CD4-positive, alpha-beta T cell treated with Interleukin-4 for 1 hour (primary cell): ENCODE measurements at regions not wholly inside any gene's neighbourhood (a gene's known extent, or its start where the extent isn't known, plus 50 kb on each side); places are given as distances from the start of the nearest gene placed in this dataset.
"Not testable (repeated sequence)": the region's sequence is repeated elsewhere in the genome, so short reads cannot be mapped to it uniquely, and the experiment has no call there.

ENCODE experiments used
- DNase-seq, 2 donors: peaks; one replicate each; pipeline ENCODE4 v3.0.0-alpha.2; 2020 to 2022

DNA sequence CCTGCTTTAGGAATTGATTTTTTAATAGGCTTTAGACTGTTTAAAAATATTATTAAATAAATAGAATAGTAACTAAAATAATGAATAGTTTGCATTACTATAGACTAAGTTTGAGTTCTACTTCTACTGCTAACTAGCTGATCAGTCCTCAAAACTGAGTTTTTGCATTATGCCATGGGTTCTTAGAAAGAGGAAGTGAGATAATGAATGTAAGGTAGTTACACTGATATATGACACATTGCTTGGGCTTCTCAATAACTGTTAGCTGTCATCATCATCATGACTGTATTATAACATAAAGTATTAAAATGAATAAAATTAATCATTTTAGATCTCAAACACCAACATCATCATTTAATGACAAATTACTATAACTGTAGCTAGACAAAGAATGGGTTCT lies 949.7 kb downstream of the TRHDE start:
- no peak for DNase-seq

DNA sequence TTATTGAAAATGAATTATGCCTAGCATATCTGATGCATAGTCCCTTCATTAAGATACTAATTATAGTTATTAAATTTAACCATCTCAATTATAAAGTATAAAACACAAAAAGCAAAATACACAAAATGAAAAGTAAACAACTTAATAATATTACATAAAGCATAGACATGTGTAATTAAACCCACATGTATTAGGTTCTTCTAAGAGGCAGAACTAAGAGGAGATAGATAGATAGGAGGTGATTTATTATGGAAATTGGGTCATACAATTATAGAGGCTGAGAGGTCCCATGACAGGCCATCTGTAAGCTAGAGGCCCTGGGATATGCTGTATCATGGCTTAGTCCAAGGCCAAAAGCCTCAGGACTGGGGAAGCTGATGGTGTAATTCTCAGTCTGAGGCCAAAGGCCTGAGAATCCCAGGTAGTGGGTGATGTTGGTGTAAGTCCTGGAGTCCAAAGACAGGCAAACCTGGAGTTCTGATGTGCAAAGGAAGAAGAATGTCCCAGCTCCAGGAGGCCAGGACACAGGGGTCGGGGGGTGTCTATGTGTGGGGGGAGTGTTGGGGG lies 953.3 kb downstream of the TRHDE start:
- no peak for DNase-seq

DNA sequence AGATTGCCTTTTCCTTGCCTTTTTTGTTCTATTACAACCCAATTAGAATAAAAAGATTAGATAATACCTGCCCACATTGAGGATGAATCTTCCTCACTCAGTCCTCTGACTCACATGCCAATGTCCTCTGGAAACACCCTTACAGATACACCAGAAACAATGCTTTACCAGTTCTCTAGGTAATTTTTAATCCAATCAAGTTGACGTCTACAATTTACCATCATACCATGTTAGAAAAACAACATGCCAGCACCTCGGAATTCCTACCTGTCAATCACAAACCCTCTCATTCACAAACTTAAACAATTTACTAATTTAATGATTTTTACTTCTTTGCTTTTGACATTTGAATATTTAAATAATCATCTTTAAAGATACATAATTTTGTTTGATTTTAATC lies 953.8 kb downstream of the TRHDE start:
- no peak for DNase-seq

DNA sequence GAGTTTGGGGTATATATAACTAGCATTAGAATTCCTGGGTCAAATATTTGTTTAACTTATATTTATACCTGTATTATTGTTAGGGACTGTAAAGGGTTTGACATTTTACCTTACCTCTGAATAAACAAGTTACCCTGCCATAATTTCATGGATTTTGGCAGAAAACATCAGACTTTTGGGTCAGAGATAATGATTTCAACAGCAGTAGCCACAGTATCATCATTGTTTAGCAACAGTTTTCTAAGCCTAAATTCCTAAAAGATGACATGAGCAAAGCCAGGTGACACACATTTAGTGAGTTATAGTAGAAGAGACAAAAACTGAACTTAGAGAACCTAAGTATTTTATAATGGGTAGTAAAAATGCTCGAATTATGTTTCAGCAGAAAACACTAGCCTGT lies 954.4 kb downstream of the TRHDE start:
- no peak for DNase-seq

DNA sequence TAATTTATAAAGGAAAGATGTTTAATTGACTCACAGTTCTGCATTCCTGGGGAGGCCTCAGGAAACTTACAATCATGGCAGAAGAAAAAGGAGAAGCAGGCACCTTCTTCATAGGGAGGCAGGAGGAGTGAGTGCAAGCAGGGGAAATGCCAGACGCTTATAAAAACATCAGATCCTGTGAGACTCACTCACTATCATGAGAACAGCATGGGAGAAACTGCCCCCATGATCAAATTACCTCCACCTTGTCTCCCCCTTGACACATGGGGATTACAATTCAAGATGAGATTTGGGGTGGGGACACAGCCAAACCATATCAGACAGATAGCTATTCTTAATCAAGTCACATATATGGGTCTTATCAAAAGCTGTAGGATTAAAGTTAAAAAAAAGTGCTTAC lies 956.7 kb downstream of the TRHDE start:
- not testable (repeated sequence) for DNase-seq

DNA sequence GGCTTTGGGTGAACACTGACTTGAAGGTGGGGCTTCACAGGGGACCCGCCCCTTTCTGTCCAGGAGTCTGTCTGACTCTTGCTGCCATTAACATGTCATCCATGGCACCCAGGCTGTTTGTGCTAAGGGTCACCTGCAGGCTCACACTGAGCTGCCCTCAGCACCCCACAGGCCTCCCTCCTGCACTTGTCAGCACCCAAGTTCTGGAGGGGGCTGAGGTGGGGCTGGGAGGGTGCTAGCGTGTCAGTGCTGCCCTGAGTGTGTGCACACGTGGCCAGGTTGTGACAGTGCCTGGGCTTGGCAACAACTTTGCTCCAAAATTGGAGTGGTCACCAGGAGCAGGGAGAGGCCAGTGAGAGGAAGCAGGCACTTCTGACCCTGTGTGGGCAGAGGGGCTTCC lies 963.2 kb downstream of the TRHDE start:
- no peak for DNase-seq

DNA sequence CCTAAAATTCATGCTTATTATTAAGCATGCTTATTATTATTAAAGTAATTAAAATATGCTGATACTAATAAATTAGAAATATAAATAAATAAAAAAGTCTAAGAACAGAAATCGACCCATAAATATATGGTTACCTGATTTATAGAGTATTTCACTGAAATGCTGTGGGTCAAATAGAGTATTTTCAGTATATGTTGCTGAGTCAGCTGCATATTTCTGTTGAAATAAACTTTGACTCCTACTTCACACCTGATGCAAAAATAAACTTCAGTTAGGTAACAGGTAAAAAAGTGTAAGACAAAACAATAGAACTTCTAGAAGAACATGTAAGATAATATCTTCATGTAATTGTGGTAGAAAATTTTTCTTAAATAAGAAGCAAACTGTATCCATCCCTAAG lies 967.9 kb downstream of the TRHDE start:
- no peak for DNase-seq

DNA sequence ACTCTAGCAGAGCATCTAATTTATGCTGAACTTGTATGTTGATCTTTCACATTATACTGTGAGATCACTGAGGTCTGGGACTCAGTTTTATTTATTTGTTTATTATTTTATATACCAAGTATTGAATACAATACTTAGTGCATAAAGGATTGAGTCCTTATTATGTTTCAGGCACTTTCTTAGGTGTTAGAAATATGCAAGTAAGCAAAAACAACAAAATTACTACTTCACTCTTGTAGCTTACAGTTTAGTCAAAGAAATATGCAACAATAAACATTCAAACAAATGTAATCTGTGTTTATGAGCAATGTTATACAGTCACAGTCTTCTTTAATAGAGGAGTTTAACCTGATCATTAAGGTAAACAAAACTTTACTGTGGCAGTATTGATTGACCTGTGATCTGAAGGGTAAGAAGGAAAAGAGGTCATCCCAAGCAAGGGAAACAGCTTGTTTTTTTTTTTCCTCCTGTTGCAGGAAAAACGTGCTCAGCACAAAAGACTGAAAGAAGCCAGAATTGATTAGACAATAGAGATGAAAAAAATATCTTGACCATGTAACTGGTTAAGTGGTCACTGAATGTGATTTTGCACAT lies 990.7 kb downstream of the TRHDE start:
- no peak for DNase-seq

DNA sequence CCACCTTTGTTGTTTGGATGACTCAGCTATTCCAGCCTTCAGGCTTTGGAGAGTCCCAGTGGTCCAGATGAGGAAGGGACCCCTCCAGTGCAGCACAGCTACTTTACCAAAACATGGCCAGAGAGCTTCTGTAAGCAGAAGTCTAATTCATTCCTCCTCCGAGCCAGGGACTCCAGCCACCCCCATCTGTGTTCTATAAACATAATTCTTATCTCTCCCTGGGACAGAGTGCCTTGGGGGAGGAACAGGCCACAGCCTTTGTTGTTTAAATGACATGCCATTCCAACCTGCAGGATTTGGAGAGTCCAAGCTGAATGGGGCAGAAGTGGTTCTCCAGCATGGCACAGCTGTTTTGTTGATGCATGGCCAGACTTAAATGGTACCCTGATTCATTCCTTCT lies 994.0 kb downstream of the TRHDE start:
- DNase-seq, result no peak

DNA sequence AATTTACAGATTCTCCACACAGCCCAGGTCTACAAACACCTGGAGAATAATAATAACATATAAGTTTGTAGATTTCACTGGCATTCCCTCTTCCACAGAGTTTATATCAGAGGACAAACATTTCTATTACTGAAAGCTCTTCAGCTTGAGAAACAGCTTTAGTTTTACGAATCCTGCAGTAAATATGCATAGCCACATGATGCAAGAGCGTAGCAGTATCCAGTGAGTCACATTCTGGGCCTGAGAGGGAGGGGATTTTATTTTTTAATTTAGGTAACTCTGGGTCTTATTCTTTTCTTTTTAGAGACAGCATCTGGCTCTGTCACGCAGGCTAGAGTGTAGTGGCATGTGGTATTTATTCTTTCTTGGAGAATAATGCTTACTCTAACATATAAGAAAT lies 1002.8 kb downstream of the TRHDE start:
- DNase-seq, result no peak

DNA sequence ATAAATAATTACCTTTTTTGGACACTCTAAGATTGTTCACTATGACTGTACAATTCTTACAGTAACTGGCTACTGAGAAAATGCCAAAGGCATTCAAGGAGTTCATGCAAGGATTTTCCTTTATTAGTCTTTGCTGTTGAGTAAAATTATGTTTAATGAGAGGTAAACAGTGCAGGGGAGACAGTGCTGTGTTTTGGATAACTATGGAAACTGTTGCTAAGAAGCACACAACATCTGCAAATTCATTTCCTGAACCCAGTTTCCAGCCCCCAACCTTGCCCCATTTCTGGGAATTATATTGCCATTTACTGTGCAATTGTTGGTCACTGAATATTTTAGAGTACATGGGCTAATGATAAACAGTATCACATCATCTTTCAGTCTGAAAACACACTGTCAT lies 1005.8 kb downstream of the TRHDE start:
- no peak for DNase-seq

DNA sequence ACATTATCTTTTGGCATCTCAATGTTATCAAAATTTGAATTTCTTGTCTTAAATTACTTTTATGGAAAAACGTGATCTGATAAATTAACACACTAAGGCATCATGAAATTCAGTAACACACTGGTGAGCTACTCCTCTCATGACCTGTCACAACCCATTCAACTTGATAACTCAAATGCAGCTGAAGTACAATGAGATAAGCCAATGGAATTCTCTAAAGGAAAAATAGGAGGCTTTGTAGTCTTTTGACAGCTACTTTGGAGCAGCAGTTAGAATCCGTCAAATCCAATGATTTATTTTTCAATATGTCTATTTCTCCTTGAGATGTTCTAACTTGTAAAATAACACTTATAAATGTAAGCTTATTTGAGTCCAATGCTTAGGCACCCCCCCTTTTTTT lies 1029.4 kb downstream of the TRHDE start:
- DNase-seq, result no peak

DNA sequence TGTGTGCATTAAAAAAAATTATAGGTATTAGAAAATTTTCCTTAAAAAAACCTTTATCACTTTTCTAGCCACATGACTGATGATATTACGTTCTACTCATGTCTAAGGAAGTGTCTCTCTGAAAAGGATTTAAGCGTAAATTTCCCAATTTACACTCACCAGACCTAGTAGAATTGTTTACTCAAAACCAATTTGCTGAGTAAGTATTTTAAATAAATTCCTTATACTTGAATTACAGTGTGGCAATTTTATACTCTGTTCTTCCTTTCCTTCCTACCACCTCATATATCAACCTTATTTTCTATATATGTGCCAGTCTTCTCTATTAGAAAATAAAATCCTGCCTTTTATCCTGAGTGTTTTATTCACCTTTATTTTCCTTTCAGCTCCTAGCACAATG lies 1035.1 kb downstream of the TRHDE start:
- DNase-seq, result no peak

DNA sequence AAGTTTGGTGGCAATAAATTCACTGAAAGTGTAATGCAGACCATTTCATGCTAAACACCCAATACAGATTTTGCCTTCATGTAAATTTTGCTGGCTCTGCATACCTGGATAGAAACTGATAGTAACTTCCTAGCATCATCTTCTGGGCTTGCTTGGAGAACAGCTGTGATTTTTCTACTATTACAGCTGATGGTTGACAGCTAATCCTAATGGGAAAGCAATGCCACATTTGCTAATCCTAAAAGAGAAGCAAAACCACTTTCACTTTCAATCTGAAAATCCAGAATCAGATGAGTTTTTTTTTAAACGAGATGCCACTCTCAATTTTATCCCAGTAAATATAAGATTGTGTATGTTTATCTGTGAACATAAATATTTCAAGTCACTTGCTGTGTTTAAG lies 1035.9 kb downstream of the TRHDE start:
- DNase-seq, result no peak

DNA sequence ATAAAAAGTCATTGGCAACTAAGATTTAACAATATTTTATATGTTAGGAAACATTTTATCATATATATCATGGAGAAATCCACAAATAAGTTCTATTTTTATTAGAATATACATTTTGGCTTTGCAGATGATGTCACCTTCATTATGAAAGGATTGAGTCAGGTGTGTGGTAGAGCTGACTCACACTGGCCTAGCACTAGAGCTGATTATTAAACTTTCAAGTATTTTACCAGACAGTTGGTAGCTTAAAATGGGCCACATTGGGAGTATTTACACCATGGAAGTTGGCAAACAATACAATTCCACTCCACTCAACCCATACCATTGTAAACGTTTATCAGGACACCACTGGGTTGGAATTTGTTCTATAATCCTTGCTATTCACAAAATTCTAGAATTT lies 1036.6 kb downstream of the TRHDE start:
- no peak for DNase-seq

DNA sequence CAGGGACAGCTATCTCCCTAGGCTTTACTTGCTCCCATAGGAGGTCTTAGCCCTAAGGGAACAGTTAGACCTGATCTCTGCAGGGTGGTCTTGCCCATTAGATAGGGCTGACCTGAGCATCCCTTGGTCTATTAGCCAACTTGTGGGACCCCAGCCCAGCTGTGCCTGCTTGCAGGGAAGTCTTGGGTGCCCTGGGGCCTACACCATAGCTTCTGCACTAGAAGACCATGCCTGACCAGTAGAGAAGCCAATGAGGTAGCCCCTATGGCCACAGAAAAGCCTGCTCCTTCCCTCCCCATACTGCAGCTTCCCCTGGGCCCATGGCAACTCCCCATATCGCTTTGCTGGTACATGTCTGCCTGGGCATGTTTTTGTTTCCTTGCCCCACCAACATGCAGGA lies 1049.1 kb downstream of the TRHDE start:
- DNase-seq, result no peak

DNA sequence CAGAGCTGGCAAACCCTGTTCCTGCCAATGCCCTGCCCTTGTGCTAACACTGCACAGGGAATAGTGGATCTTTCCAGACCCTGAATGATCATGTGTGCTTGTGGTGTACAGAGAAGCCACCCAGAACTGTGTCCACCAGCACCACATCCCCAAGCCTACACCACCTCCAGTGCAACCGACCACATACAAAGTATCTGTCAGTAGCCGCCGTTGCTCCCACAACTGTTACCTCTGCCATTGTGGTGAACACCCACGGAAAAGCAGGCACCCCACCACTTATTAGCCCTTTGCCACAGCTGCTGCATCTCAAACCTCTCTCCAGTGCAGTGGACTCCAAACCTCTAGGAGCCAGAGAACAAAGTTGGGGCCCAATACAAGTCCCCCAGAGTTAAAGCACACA lies 1049.6 kb downstream of the TRHDE start:
- no peak for DNase-seq

DNA sequence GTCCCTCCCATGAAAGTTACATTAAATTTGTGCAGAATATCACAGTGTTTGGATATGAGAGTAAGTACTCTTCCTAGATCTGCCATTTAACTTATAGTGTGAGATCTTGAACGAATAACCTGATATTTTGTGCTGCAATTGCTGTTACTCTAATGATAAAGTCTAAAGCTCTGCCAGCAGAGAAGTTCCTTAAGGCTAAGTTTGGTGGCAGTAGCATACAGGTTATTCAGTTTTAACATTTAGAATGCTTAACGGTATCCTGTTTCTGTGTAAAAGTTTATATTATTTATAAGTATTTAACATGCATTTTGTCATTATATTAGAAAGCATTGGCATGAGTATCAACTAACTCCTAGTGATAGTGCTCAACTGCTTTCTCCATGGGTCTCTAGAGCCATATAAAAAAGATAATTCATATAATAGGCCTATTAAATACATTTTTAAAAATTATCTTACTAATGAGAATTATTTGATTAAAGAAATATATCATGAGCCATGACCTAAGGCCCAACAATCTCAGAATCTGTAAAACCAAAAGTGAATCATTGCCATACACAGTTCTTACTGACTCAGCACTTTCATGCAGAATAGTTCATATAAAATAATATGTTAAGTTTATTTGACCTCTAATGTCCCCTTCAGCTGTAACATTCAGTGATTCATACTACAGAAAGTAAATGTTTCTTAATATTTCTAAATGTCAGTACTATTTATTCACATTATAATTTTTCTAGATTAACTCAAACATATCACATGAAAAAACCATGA lies 1058.6 kb downstream of the TRHDE start:
- DNase-seq, result no peak

DNA sequence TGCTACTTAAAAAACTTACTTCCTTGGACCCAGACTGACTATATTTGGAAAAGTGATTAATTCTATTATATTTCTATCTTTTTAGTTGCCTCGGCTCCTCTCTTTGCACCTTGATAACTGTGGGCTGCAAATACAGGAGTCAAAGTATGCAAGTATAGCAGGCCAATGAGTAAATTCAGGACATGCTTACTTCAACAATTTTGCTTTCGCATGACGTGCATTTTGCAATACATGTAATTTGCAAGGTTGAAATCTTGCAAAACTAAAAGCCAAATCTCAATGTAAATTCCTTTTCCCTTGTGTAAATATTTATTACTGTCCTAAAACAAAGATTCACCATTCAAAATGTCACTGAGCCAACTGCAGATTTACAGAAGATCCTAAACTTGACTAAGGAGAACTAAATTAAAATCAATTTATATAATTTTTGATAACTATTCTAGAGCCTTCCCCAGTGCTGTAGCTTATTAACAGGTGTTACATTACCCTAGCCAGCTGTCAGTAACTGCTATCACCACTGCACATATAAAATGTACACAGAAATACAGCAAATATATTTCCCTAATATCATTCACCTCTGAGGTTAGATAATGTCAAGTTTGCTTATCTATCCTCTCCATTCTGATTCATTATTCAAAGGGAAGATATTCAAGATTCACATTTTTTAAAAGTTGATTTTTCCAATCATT lies 1069.5 kb downstream of the TRHDE start:
- no peak for DNase-seq

DNA sequence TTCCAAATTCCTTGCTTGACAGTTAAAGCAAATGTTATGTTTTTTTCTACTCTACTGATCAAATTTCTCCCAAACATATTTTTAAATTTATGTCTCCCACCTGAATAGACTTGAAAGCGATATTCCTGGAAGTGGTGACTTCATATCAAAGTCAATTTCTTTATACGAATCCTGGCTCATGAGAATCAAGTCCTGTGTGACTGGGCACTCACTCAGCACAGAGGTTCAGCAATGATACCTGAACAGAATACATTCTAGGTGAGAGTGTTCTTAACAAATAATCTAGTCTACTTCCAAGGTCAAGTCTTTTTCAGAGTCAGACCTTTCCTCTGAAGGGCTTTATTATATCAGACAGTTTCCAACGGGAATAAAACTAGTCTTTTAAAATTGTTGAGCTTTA lies 1070.6 kb downstream of the TRHDE start:
- DNase-seq, result no peak

DNA sequence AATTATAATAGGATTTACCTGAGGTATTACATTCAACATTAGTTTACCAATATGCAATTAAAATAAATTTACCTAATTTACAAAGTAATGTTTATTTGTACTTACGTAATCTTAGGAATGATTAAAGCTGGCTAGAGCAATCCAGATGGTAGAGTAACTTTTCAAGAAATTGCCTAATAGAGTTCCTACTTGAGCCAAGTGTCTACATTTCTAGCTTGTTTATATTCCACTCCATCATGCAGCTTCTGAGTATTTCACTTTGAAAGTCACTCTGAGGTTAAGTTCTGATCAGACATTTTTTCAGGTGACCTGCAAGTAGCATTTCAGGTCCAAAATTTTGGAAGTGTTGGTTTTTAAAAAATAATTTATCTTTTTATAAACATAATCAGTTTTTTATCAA lies 1080.7 kb downstream of the TRHDE start:
- DNase-seq, result no peak

DNA sequence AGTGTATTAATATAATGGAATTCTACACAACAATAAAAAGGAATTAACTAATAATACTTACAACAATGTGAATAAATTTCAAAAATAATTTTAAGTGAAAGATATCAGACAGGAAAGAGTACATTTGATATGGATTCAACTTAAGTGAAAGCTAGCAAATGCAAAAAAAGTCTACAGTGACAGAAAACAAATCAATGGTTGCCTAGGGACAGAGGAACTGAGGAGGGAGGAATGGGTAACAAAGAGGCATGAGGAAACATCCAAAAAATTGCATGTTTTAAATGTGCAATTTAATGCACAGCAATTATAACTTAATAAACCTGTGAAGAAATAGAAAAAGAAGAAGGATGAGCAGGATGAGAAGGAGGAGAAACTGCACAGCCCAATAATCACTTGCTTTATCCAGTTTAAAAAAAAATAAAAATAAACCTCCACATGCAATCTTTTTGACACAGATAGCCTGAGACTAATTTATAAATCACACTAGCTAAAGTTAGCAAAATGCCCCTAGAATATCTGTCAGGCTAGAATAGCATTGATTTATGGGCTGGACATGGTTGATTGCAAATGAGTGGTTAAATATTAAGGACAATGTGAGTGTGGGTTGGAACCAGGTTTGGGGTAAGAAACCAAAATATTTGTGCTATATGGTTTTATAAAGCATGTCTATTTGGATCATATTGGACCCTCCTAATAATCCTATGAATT lies 1089.1 kb downstream of the TRHDE start:
- DNase-seq, result no peak

DNA sequence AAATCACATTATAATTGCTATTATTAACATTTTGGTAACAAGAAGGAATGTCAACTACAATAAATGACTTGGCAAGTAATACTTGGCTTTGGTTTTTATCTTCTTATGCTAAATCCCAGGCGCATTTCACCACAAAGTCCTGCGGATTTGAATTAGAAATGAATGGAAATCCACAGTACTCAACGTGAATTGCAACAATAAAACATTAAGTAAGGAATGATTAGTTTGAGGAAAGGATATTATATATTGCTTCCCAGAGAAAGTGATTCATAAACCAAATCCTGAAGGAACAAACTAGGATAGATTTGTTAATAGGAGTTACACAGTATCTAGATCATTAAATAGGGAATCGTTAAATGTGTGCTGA lies 1089.7 kb downstream of the TRHDE start:
- DNase-seq, result no peak

DNA sequence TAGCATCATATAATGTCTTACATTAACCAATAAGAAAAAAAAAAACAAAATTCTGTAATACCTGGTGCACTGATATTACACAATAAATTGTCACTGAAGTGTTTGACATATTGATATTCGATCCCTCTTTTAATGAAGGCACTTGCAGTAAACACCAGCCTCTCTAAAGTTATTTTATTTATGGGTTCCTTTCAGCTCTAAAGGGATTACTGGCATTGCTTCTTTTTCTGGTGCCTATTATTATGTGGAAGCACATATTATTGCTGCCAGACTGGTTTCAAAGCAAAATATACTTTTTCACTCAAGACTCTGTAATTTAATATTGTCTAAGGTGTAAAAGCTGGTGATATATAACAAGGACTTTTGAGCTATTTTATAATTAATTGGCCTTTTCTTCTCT lies 1090.5 kb downstream of the TRHDE start:
- DNase-seq, result no peak
